ENCODE measurements at regions not wholly inside any gene's neighbourhood (a gene's known extent, or its start where the extent isn't known, plus 50 kb on each side); places are given as distances from the start of the nearest gene placed in this dataset.

- no peaks in the 10 kb centered on the region for H3K36me3 ChIP-seq
- WGBS: no CpG with 5 or more reads among the region's 5 CpGs
- intact Hi-C loops (cut with DNase I): no loop called here
Observed at GRCh38 chr7:112646783-112647182, 143.4 kb downstream of the TMEM168 start.

GRCh38 chr7:112648781-112649180 lies 141.4 kb downstream of the TMEM168 start:
- no peaks in the 10 kb centered on the region for H3K27me3 ChIP-seq
- no peak overlapping the region for H3K27ac ChIP-seq (replicated peaks in 1 of 4)
- no peak for TF ChIP-seq POLR2AphosphoS5 (IDR thresholded peaks at IDR 0.05)
- TF ChIP-seq CTCF (IDR thresholded peaks at IDR 0.05): no peak
- TF ChIP-seq POLR2A (IDR thresholded peaks at IDR 0.05; ENCODE audit: low read depth): no peak
- TF ChIP-seq EP300 (IDR thresholded peaks at IDR 0.05): no peak
- H3K36me3 ChIP-seq: no peaks in the 10 kb centered on the region
- H3K4me3 ChIP-seq: no peak overlapping the region
- H3K9me3 ChIP-seq: peaks cover 0 to 26% (median 2%) of the 10 kb centered on the region in 4 donors
- WGBS: 89% methylated on average over 2 of the region's 2 CpGs
- intact Hi-C loops (cut with DNase I): no loop called here
- H3K4me1 ChIP-seq: no peaks in the 10 kb centered on the region
- no peak for DNase-seq (ENCODE audit: extremely low spot score)

More at GRCh38 chr7:112646783-112647182, 143.4 kb downstream of the TMEM168 start:
- H3K27me3 ChIP-seq: no peaks in the 10 kb centered on the region
- no peak overlapping the region for H3K4me3 ChIP-seq
- H3K9me3 ChIP-seq: peaks cover 0 to 36% (median 9%) of the 10 kb centered on the region in 4 donors
- no peak for TF ChIP-seq POLR2A (IDR thresholded peaks at IDR 0.05; ENCODE audit: low read depth)
- no peak for TF ChIP-seq CTCF (IDR thresholded peaks at IDR 0.05)
- TF ChIP-seq EP300 (IDR thresholded peaks at IDR 0.05): no peak
- TF ChIP-seq POLR2AphosphoS5 (IDR thresholded peaks at IDR 0.05): no peak
- no peak for DNase-seq (ENCODE audit: extremely low spot score)
- no peak overlapping the region for H3K27ac ChIP-seq (replicated peaks in 1 of 4)
- no peaks in the 10 kb centered on the region for H3K4me1 ChIP-seq

GRCh38 chr7:112649560-112649959 lies 140.6 kb downstream of the TMEM168 start:
- Histone ChIP-seq H3K27me3 (no peaks in the 10 kb centered on the region), H3K9me3 (peaks cover 0 to 26% (median 0%) of the 10 kb centered on the region in 4 donors), H3K36me3 (no peaks in the 10 kb centered on the region), H3K4me3 (no peak overlapping the region), H3K27ac (replicated peaks in 1 of 4) (no peak overlapping the region), H3K4me1 (no peaks in the 10 kb centered on the region)
- TF ChIP-seq POLR2A (IDR thresholded peaks at IDR 0.05; ENCODE audit: low read depth): no peak
- no peak for TF ChIP-seq POLR2AphosphoS5 (IDR thresholded peaks at IDR 0.05)
- no peak for TF ChIP-seq EP300 (IDR thresholded peaks at IDR 0.05)
- TF ChIP-seq CTCF (IDR thresholded peaks at IDR 0.05): no peak
- DNase-seq (ENCODE audit: extremely low spot score): no peak
- intact Hi-C loops (cut with DNase I): no loop called here

- H3K27me3 ChIP-seq: no peaks in the 10 kb centered on the region
- H3K4me3 ChIP-seq: no peak overlapping the region
- H3K27ac ChIP-seq (replicated peaks in 1 of 4): no peak overlapping the region
- DNase-seq (ENCODE audit: extremely low spot score): no peak
- TF ChIP-seq EP300 (IDR thresholded peaks at IDR 0.05) (no peak), CTCF (IDR thresholded peaks at IDR 0.05) (no peak), POLR2AphosphoS5 (IDR thresholded peaks at IDR 0.05) (no peak), POLR2A (IDR thresholded peaks at IDR 0.05; ENCODE audit: low read depth) (no peak)
- no peaks in the 10 kb centered on the region for H3K36me3 ChIP-seq
- intact Hi-C loops (cut with DNase I): no loop called here
- no peaks in the 10 kb centered on the region for H3K4me1 ChIP-seq
- H3K9me3 ChIP-seq: peaks cover 0 to 7% (median 0%) of the 10 kb centered on the region in 4 donors
- 72% methylated on average over 4 of the region's 4 CpGs for WGBS
Observed at GRCh38 chr7:112654322-112655216, 135.6 kb downstream of the TMEM168 start.
